CD4-positive, alpha-beta T cell treated with Interferon gamma for 1 hour (primary cell): ENCODE measurements at regions not wholly inside any gene's neighbourhood (a gene's known extent, or its start where the extent isn't known, plus 50 kb on each side); places are given as distances from the start of the nearest gene placed in this dataset.

Experiments used
- DNase-seq: peaks from one replicate; pipeline ENCODE4 v3.0.0-alpha.2; 2020

GRCh38 chr1:194600716-194601115, 1414.3 kb upstream of the B3GALT2 start:
- DNase-seq = no peak

- no peak for DNase-seq
These were observed 1411.7 kb upstream of the B3GALT2 start for GRCh38 chr1:194598098-194598497.

DNA sequence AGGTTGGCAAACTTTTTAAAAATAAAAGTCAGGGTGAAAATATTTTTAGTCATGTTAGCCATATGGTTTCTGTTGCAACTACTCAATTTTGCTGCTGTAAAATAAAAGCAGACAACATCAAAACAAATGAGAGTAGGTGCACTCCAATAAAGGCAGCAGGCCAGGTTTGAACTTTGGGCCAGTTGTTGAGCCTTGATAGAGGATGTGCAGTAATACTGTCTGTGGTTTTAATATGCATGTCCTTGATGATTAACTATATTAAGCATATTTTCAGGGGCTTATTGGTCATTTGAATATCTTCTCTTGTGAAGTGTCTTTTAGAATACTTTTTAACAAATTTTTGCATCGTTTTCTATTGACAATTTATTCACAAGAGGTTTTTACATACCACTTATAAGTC, 1399.9 kb upstream of the B3GALT2 start:
- no peak for DNase-seq

- DNase-seq = no peak
These were observed 1397.6 kb upstream of the B3GALT2 start for GRCh38 chr1:194584052-194584451.

DNA sequence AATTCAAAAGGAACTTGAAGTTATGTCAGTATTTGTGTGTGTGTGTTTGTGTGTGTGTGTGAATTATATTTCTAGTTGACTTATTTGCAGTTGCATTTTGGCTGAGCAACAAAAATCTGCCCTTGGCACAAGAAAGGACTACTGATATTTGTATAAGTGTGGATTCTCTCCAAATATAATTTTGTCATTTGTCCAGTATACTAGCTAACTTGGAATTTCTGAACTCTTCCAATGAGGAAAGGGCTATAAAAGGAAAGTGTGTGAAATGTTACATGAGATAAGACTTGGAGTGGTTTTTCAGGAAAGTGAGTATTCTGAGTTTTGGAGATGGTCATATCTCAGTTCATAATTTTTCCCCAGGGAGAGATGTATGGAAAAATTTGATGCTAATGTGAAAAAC, 1384.1 kb upstream of the B3GALT2 start:
- DNase-seq = no peak

GRCh38 chr1:194568610-194569009, 1382.2 kb upstream of the B3GALT2 start:
- no peak for DNase-seq

GRCh38 chr1:194548071-194548470, 1361.7 kb upstream of the B3GALT2 start:
- DNase-seq = no peak

GRCh38 chr1:194544012-194544411, 1357.6 kb upstream of the B3GALT2 start:
- DNase-seq = no peak

DNA sequence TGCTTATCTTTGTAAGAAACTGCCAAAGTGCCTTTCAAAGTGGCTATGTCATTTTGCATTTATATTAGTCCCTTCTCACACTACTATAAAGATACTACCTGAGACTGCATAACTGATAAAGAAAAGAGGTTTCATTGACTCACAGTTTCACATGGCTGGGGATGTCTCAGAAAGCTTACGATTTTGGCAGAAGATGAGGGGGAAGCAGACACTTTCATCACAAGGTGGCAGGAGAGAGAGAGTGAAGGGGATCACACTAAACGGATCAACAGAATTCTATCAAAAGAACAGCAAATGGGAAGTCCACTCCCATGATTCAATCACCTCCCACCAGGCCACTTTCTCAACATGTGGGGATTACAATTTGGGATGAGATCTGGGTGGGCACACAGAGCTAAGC, 1352.0 kb upstream of the B3GALT2 start:
- no peak for DNase-seq

- DNase-seq = no peak
These were observed 1351.1 kb upstream of the B3GALT2 start for GRCh38 chr1:194537521-194537920.

DNA sequence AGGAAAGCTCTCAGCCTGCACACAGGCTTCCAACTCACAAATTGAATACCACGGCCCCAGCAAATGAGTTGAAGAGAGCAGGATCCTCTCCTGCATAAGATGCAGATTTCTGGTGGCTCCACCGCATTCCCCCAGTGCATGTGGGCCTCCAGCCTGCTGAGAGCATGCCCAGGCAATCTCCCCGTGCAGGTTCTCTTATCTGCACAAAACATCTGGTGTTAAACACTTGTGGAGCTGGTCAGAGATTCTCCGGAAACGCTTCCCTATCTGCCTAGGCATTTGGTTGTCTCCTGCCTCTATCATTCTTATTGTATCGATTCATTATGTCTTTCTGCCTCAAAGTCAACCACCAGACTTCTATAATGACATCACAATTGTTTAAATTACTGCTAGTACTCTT, 1349.0 kb upstream of the B3GALT2 start:
- DNase-seq = no peak

DNA sequence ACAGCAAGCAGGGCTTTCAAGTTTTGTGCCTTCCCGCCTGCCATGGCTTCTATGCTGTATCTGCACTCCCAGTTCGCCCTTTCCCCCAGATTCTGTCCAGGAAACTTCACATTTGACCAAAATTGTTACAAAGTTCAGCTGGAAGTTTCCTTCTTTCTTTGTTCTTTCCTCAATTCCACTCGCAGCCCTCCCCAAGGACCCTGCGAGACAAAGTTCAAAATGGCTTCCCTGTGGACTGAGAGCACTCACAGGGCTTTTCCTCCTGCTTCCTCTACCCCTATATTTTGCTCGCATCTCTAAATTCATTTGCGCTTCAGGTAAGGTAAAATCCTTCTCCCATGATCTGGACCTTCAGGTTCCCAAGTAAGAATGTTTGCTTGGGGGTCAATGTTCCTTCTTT, 1348.4 kb upstream of the B3GALT2 start:
- no peak for DNase-seq

GRCh38 chr1:194533641-194534040, 1347.2 kb upstream of the B3GALT2 start:
- no peak for DNase-seq

- DNase-seq = no peak
These were observed 1331.2 kb upstream of the B3GALT2 start for GRCh38 chr1:194517567-194517966.

DNA sequence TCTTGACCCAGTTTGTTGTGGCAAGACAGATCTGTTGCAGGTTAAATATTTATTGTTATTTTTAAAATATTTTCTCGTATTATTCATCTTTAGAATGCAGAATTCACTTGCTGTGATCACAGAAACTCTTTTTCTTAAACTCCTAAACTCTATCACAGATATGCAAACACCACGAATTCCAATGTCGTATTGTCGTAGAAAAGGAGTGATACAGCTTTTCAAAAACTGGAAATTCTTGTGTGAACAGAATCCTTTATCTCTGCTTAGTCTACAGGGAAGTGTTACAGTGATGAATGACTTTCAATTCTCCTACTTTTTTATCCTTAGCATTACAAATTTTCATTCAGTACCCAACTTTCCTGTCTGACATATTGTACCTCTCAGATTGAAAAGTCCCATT, 1329.5 kb upstream of the B3GALT2 start:
- DNase-seq = no peak

GRCh38 chr1:194512957-194513356, 1326.5 kb upstream of the B3GALT2 start:
- no peak for DNase-seq

DNA sequence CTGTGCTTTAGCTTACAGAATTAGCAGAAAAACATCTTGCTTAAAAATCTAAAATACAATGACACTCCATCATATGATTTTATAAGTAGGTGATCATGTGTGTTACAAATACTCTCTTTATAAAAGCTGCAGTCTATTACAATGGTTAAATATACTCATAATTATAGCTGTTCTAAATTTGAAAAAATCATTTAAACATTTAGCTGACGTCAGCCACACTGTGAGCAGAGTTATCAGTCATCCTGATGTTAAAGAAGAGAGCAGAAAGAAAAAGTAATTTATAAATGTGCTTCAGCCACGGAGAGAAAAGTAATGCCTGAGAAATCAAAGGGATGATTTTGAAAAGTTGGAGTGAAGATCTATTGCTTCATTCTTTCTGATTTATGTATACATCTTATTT, 1325.9 kb upstream of the B3GALT2 start:
- DNase-seq = no peak

DNA sequence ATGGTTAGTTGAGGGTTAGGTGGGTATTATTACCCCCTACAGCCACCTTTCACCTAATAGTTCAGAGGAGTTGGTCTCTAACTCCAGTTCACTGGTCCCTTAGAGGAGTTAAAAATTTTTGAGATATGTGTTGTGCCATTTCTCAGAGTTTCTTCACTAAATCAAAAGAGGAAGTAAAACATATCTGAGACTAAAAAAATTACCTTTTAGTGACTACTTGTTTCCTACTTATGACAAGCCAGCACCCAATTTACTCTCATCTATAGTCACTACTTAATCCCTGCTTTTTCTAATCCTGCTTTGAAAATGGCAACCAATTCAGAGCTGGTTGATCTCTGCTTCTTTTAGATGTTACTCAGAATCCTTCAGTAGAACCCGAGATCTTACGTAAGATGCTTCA, 1316.8 kb upstream of the B3GALT2 start:
- no peak for DNase-seq

DNA sequence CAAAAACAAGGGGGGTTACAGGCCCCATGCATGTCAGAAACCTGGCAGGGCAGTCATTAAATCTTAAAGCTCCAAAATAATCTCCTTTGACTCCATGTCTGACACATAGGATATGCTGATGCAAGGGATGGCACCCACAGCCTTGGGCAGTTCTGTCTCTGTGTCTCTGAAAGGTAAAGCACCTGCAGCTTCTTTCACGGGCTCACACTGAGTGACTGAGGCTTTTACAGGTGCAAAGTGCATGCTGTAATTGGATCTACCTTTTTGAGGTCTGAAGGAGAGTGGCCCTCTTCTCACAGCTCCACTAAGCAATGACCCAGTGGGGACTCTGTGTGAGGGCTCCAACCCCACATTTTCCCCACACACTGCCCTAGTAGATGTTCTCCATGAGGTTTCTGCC, 1309.0 kb upstream of the B3GALT2 start:
- DNase-seq = no peak

DNA sequence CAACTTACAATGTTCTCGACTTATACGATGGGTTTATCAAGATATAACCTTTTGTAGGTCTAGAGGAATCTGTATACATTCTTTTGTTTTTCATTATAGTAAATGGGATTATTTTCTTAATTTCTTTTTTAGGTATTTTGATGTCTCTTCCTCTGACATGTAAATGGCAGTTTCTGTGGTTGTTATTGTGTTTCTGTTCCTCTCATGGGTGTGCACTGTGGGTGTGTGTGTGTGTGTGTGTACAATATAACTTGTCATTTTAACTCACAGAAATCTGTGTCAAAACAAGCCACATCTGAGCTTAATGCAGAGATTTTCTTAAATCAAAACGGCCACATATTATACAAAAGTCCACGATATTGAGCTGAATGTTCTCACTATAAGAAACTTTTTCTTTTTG, 1300.8 kb upstream of the B3GALT2 start:
- no peak for DNase-seq

- DNase-seq = no peak
These were observed 1299.0 kb upstream of the B3GALT2 start for GRCh38 chr1:194485432-194485831.

DNA sequence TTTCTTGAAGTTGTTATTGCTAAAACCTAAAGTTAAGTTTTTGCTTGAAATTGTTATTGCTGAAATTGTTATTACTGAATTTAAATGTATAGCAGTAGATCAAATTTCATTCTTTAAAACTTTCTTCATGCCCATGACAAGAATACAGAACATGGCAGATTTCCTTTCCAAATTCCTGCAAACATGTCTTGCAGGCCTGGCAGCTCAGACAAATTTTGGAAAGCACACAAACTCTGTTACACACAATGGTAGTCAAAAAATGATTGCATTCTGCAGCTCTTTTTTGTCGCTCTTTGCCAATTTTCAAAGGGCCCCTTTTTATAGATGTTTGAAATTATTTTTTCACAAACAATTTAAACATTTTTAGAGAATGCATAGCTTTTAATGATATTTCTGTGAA, 1292.3 kb upstream of the B3GALT2 start:
- DNase-seq = no peak

DNA sequence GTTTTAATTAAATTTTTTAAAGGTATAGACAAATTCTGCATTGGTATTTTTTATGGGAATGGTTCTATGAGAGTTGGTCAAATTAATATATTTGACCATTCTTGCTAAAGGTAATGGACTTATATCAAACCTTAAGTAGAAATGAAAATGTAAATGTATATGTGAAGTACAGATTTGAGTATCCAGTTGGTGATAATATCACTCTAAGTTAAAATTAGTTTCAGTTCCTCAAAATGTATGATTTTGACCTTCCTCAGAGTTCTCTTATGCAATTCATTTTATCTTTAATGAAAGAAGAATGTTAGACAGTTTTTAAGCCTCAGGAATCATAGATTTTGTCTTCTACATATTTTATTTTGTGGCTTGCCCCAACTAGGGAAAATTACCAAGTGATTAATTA, 1291.5 kb upstream of the B3GALT2 start:
- no peak for DNase-seq

DNA sequence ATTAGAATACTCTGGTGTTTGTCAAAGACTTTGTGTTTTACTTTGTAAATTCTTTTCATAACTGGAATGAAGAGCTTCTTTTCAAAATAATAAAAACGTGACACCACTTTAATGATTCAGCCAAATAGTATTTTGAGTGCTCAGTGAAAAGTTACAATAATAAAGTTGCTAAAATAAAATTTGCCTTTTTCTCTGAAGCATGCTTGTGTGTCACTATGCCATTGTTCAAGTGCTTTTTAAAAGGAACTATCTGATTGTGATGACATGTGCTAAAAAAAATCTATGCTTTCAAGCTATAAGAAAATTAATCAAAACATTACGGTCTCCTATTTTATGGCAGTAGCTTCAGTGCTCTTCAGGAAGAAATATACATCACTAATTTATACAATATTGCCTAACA, 1290.5 kb upstream of the B3GALT2 start:
- no peak for DNase-seq

- no peak for DNase-seq
These were observed 1289.9 kb upstream of the B3GALT2 start for GRCh38 chr1:194476351-194476750.

DNA sequence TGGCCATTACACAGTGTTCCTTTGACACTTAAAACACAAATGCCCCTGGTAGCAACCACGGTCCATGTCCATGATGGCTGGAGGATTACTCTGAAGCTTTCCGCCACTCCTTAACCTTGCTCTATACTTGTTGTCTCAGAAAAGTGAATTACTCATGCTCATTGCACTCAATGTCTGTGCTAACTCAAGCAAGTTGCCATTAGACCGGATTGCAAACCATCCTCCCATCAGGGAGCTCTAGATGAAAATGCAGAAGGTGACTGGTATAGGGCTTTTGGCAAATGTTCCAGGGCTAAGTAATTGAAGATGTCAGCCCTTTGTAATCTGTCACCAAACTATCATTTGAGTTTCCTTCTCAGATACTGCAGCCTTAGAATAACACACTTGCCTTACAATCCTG, 1288.3 kb upstream of the B3GALT2 start:
- no peak for DNase-seq
